DOHH2 (cell line): ENCODE measurements at regions not wholly inside any gene's neighbourhood (a gene's known extent, or its start where the extent isn't known, plus 50 kb on each side); places are given as distances from the start of the nearest gene placed in this dataset.

Experiments
- H3F3A ChIP-seq: fragments of 200-600 bp; sonication (generic), shearing (Covaris generic); 2 replicates; pipeline ENCODE4 v1.6.0; 2016; ENCODE audit warnings: antibody characterized with exemption, mild to moderate bottlenecking; ENCODE audit not compliant: control insufficient read depth, insufficient read depth
- H3K27ac ChIP-seq: fragments of 200-600 bp; sonication (generic); 2 replicates; pipeline ENCODE4 v1.5.1; 2014; ENCODE audit warnings: low read depth, mild to moderate bottlenecking, low read length, moderate library complexity
- H3K27me3 ChIP-seq: fragments of 200-600 bp; sonication (generic); 2 replicates; pipeline ENCODE4 v1.6.1; 2014; ENCODE audit warnings: mild to moderate bottlenecking, low read length, mixed read lengths; ENCODE audit not compliant: control insufficient read depth
- H3K36me3 ChIP-seq: fragments of 200-600 bp; sonication (generic); 2 replicates; pipeline ENCODE4 v1.6.1; 2014; ENCODE audit warnings: mild to moderate bottlenecking, low read length, moderate library complexity, mixed read lengths; ENCODE audit not compliant: control insufficient read depth
- H3K4me1 ChIP-seq: fragments of 200-600 bp; sonication (generic); 2 replicates; pipeline ENCODE4 v1.6.1; 2014; ENCODE audit warnings: mild to moderate bottlenecking, low read length, mixed read lengths; ENCODE audit not compliant: control insufficient read depth
- H3K4me2 ChIP-seq: fragments of 200-600 bp; sonication (generic); 2 replicates; pipeline ENCODE4 v1.6.0; 2014; ENCODE audit warnings: mild to moderate bottlenecking, low read length, moderate library complexity
- H3K4me3 ChIP-seq: fragments of 200-600 bp; sonication (generic); 2 replicates; pipeline ENCODE4 v1.5.1; 2014; ENCODE audit warnings: mild to moderate bottlenecking, low read length, mixed read lengths
- H3K79me2 ChIP-seq: fragments of 200-600 bp; sonication (generic); 2 replicates; pipeline ENCODE4 v1.6.1; 2014; ENCODE audit warnings: mild to moderate bottlenecking, low read length, mixed read lengths; ENCODE audit not compliant: control insufficient read depth
- H3K9me2 ChIP-seq: fragments of 200-600 bp; sonication (generic); replicated peaks from 2 replicates; pipeline ENCODE4 v1.6.1; 2014; ENCODE audit warnings: mild to moderate bottlenecking, low read length, mixed read lengths; ENCODE audit not compliant: control insufficient read depth
- H3K9me3 ChIP-seq: fragments of 200-600 bp; sonication (generic); 2 replicates; pipeline ENCODE4 v1.6.1; 2014; ENCODE audit warnings: antibody characterized with exemption, low read length, mixed read lengths; ENCODE audit not compliant: control insufficient read depth, insufficient read depth
- H4K20me1 ChIP-seq: fragments of 200-600 bp; sonication (generic); 2 replicates; pipeline ENCODE4 v1.6.0; 2014; ENCODE audit warnings: low read depth, mild to moderate bottlenecking, antibody characterized with exemption, low read length, moderate library complexity; ENCODE audit not compliant: control insufficient read depth, insufficient read depth
- CTCF ChIP-seq: fragments of 200-600 bp; sonication (generic); IDR thresholded peaks from one replicate; pipeline ENCODE4 v1.5.1; 2014; ENCODE audit warnings: antibody characterized with exemption, mild to moderate bottlenecking, low read depth, low read length; ENCODE audit not compliant: poor library complexity, severe bottlenecking
- EZH2phosphoT487 ChIP-seq: fragments of 200-600 bp; sonication (generic); IDR thresholded peaks from 2 replicates; pipeline ENCODE4 v1.6.1; 2017; ENCODE audit warnings: borderline replicate concordance, mild to moderate bottlenecking, antibody characterized with exemption, low read length, moderate library complexity, mixed read lengths

- H3K4me2 ChIP-seq = no peak overlapping the region
- H3K9me3 ChIP-seq = no peaks in the 10 kb centered on the region
- no peaks in the 10 kb centered on the region for H3K9me2 ChIP-seq
- no peak overlapping the region for H3K4me3 ChIP-seq
- H3K79me2 ChIP-seq = no peaks in the 10 kb centered on the region
- H3K27ac ChIP-seq = no peak overlapping the region
- TF ChIP-seq CTCF = no peak
- no peak for TF ChIP-seq EZH2phosphoT487
- no peaks in the 10 kb centered on the region for H3K36me3 ChIP-seq
- H3K27me3 ChIP-seq = peaks cover 2% of the 10 kb centered on the region; the same call in 1 of the 2 replicates
- no peaks in the 10 kb centered on the region for H4K20me1 ChIP-seq
- H3F3A ChIP-seq = no peaks in the 10 kb centered on the region
- no peaks in the 10 kb centered on the region for H3K4me1 ChIP-seq
Observed at GRCh38 chr10:78781251-78781913, 287.4 kb upstream of the ZMIZ1 start.

- H3K36me3 ChIP-seq = no peaks in the 10 kb centered on the region
- no peak overlapping the region for H3K27ac ChIP-seq
- H3K4me3 ChIP-seq = no peak overlapping the region
- H3K4me2 ChIP-seq = no peak overlapping the region
- no peaks in the 10 kb centered on the region for H3F3A ChIP-seq
- H4K20me1 ChIP-seq = no peaks in the 10 kb centered on the region
- peaks cover 2% of the 10 kb centered on the region; the same call in 1 of the 2 replicates for H3K27me3 ChIP-seq
- TF ChIP-seq CTCF = no peak
- no peaks in the 10 kb centered on the region for H3K9me3 ChIP-seq
- no peaks in the 10 kb centered on the region for H3K9me2 ChIP-seq
- no peaks in the 10 kb centered on the region for H3K79me2 ChIP-seq
- no peaks in the 10 kb centered on the region for H3K4me1 ChIP-seq
Observed at GRCh38 chr10:78781991-78782390, 286.8 kb upstream of the ZMIZ1 start.

DNA sequence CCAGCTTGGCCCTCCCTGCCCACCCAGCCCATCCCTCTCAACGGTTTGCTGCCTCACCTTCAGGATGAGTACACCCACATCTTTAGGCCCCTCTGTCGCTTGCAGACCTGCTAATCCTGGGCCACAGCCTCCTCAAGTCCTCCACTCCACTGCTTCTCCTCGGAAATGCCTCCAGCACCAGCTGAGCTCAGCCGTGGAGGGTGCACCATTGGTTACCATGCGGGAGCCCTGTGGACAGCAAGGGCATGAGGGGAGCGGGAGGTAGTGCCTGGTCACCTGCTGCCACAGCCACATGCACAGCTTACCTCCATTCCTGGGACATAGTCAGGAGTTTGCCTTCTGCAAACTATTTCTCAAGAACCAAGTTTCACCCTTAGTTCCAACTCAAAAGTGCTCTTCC, 286.3 kb upstream of the ZMIZ1 start:
- Histone ChIP-seq H3K9me2 (no peaks in the 10 kb centered on the region), H3K36me3 (no peaks in the 10 kb centered on the region), H3K4me1 (no peaks in the 10 kb centered on the region), H3K4me2 (no peak overlapping the region), H3K27ac (no peak overlapping the region), H3K27me3 (peaks cover 2% of the 10 kb centered on the region; the same call in 1 of the 2 replicates), H3K4me3 (no peak overlapping the region), H3K79me2 (no peaks in the 10 kb centered on the region), H3F3A (no peaks in the 10 kb centered on the region), H3K9me3 (no peaks in the 10 kb centered on the region), H4K20me1 (no peaks in the 10 kb centered on the region)
- TF ChIP-seq EZH2phosphoT487 (no peak), CTCF (no peak)
